ENCODE measurements at regions not wholly inside any gene's neighbourhood (a gene's known extent, or its start where the extent isn't known, plus 50 kb on each side); places are given as distances from the start of the nearest gene placed in this dataset.
"Not testable (repeated sequence)": the region's sequence is repeated elsewhere in the genome, so short reads cannot be mapped to it uniquely, and the experiment has no call there.

DNA sequence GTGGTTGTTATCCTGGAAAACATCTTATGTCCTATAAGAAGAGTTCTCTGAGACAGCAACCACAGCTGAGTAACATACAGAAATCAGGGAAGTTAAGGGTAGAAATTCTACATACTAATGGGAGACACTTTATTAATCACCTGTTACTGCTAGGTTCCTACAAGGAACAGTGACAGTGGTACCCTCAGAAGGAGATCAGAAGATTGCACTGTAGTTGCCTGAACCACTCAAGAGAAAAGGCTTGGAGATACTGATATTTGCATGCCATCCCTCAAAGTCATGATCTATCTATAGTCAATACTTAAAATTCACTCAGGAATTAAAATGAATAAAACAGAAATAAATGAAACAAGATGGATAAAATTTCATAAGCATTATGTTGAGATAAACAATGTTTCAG, 136.0 kb downstream of the LMLN start:
- no peak for DNase-seq (ENCODE audit: low read depth)

DNA sequence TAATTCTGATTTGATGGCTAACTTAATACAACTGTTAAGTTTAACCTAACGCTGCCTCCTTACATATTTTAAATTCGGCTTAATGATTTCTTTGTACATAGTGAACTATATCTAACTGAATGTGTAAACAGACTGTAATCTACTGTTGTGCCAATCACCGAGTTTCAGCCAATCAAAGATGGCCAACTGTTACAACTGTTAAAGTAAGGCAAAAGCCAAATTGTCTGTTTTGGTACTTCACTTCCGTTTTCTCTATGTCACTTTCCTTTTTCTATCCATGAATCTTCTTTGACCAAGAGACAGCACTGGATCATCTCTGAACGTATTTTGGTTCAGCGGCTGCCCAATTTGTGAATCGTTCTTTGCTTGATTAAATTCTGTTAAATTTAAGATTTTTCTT, 137.0 kb downstream of the LMLN start:
- DNase-seq (ENCODE audit: low read depth): no peak

DNA sequence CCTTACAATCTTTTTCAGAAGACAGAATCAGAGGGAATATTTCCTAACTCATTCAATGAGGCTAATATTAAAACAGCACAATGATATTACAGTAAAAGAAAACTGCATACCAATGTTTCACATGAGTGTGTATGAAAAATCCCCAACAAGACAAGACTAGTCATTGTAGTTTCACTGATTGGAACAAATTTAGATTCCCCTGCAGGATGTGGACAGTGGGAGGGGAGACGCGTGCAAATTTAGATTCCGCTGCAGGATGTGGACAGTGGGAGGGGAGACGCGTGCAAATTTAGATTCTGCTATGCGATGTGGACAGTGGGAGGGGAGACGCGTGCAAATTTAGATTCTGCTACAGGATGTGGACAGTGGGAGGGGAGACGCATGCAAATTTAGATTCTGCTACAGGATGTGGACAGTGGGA, 138.7 kb downstream of the LMLN start:
- not testable (repeated sequence) for DNase-seq (ENCODE audit: low read depth)

DNA sequence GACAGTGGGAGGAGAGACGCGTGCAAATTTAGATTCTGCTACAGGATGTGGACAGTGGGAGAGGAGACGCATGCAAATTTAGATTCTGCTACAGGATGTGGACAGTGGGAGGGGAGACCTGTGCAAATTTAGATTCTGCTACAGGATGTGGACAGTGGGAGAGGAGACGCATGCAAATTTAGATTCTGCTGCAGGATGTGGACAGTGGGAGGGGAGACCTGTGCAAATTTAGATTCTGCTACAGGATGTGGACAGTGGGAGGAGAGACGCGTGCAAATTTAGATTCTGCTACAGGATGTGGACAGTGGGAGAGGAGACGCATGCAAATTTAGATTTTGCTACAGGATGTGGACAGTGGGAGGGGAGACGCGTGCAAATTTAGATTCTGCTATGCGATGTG, 143.1 kb downstream of the LMLN start:
- DNase-seq (ENCODE audit: low read depth): not testable (repeated sequence)

DNA sequence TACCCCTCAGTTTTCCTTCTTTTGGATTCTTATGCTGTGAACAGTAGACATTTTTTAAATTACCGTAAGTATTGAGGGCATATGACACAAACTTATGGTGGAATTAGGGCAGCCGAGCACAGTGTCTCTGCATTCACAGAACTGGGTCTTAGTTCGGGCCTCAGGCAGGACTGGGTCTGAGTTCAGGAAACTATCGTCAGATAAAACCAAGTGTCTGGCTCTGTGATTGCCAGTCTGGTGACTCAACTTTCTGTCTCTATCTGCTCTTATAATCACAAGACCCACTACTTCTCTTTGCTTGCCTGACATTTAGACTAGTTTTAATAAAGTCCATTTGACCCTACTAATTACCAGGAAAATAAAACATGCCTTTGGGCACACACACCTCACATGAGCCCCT, 146.2 kb downstream of the LMLN start:
- no peak for DNase-seq (ENCODE audit: low read depth)

DNA sequence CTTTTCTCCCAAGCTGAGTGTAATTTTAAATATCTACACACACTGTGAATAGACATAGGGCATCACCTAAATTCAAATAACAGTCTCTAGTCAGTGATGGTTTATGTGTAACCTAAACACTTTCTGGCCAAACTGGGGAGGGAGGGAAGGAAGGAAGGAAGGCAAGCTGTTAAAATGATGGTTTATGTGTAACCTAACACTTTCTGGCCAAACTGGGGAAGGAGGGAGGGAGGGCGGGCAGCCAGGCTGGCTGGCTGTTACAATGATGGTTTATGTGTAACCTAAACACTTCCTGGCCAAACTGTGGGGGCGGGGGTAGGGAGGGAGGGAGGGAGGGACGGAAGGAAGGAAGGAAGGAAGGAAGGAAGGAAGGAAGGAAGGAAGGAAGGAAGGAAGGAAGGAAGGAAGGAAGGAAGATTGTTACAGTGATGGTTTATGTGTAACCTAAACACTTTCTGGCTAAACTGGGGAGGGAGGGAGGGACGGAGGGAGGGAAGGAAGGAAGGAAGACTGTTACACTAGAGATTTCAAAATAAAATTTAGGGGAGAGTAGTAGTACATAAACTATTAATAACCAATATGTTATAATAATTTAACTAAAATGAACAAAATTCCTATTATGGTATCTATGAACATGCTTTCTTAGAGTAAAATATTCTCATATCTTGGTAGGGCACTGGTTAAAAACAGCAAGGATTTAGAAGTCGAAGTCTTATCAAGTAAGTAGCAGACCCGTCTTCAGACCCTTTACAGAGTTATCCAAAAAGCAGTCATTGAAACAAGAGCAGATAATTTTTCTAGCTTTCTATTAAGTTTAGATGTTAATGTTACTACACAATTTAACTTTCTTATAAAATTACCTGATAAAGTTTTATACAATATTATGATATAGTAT, 148.1 kb downstream of the LMLN start:
- DNase-seq (ENCODE audit: low read depth): peak; percentile 39

DNA sequence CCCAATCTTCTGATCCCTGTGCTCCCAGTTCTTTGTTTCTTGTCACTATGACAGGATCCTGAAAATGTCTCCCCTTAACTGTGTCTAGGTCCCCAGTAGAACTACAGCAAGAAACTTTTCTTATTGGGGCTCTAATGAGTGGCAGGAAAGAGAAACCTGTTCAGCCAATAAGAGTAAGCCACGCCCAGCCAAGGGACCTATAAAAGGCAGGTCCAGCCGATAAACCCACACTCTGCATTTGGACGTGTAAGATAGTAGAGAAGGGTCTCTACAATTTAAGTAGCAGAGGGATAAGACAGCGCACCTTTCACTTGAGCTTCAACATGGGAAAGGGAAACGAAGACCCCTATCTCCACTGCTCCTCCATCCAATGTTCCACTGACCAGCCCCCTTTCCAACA, 149.9 kb downstream of the LMLN start:
- DNase-seq (ENCODE audit: low read depth): no peak

DNA sequence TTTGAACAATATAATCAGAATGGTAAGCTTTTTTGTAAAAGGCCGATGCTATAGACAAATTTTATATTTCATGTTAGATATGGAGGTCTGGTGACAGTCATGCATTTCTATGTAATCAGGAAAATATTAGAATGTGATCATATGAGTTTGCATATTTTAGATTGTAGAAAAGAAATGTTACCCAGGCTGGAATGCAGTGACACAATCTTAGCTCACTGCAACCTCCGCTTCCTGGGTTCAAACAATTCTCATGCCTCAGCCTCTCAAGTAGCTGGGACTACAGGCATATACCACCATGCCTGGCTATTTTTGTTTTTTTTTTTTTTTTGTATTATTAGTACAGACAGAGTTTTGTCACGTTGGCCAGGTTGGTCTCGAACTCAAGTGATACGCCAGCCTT, 152.0 kb downstream of the LMLN start:
- DNase-seq (ENCODE audit: low read depth): peak; percentile 36

DNA sequence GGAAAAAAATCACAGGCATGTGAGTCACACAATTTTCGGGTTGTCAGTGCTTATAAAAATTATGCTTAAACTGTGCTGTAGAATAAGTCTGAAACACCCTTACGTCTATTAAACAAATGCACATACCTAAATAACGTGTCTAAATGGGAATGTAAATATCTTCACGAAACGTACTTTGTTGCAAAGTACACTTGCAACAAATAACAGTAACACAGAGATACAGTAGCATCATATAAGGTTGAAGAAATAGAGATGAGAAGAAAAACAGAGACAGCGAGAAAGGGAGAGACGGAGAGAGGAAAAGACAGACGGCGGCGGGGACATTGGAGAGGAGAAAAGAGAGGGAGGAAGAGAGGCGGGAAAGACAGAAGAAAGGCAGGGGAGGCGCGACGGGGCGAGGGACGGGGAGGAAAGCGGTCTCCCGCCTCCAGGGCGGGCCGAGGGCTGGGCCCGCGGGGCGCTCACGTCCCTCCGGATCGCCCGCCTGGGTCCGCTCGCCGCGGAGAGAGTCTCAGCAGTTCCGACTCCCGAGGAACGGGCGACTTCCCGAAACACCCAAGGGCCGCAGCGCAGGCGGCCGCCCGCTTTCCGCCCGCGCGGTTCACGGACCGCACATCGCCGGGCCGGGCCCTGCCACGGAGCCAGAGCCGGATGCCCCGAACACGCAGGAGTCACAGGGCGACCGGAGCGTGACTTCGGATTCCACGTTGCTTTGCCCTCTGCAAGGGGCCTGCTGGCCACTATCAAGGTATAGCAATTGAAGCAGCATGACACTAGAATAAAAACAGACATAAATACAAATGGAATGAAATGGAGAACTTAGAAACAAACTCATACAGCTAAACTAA, 153.4 kb downstream of the LMLN start:
- no peak for DNase-seq (ENCODE audit: low read depth)

DNA sequence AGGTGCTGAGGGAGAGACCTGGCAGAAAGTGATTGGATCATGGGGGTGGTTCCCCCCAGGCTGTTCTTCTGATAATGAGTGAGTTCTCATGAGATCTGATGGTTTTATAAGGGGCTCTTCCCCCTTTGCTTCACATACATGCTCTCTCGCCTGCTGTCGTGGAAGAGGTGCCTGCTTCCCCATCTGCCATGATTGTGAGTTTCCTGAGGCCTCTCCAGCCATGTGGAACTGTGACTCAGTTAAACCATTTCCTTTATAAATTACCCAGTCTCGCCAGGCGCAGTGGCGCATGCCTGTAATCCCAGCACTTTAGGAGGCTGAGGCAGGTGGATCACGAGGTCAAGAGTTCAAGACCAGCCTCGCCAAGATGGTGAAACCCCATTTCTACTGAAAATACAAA, 154.5 kb downstream of the LMLN start:
- not testable (repeated sequence) for DNase-seq (ENCODE audit: low read depth)

DNA sequence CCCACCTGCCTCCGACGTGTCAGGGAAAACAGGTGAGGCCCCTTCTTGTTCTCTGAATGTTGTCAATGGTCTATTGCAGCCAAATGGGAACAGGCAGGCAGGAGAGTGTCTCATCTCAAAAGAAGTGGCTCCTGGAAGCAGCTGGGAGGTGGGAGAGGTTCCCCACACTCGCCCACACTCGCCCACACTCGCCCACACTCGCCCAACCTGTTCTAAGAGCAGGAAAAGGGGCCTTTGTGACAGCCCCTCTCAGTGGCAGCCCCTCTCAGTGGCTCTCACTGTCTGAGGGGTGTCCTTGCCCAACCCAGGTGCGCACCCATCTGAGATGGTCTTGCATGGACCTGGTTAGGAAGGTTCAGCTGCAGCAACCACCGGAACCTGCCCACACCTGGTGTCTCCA, 162.2 kb downstream of the LMLN start:
- not testable (repeated sequence) for DNase-seq (ENCODE audit: low read depth)

DNA sequence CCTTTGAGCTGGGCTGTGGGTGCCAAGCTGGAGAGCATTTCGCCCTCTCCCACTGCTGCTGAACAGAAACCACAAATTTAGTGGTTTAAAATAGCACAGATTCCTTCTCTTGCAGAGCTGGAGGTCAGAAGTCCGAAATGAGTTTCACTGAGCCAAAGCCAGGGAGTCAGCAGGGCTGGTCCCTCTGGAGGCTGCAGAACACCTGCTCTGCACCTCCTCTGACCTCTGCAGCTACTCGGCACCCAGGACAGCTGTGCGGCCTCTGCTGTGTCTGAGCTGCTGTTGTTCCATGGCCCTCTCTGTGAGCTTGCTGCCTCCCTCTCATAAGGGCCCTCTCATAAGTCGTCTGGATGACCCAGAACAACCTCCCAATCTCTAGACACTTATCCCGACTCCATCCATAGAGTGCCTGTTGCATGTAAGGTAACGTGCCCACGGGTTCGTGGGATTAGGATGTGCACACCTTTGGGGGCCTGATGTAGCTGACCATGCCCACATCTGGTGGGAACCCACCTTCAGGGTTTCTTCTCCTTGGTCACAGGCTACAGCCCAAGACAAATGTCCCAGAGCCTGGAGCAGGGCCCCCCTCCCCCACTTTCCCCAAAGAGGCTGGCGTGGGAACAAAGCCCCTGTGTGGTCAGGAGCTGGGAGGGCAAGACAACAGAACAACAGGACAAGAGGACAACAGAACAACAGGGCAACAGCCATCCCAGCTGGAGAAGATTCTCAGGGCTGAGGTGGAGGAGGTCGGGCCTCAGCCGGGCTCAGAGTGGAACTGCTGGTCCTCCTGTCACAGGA, 177.2 kb downstream of the LMLN start:
- DNase-seq (ENCODE audit: low read depth): not testable (repeated sequence)

DNA sequence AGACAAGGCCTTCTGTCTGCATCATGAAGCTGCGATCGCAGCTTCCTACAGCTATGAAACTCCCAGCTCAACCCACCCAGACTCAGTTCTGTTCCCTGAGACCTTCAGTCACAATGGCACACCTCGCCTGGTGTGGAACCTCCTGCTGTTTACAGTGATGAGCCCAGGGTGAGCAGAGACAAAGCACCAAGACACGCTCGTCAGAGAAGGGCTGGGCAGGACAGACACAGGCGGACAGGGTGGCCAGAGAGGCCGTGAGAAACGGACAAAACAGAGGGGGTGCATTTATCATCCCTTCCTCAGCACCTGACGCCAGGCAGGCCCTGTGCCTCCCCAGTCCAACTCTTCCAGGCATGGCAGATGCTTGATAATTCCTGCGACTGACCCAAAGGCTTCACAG, 178.2 kb downstream of the LMLN start:
- not testable (repeated sequence) for DNase-seq (ENCODE audit: low read depth)

DNA sequence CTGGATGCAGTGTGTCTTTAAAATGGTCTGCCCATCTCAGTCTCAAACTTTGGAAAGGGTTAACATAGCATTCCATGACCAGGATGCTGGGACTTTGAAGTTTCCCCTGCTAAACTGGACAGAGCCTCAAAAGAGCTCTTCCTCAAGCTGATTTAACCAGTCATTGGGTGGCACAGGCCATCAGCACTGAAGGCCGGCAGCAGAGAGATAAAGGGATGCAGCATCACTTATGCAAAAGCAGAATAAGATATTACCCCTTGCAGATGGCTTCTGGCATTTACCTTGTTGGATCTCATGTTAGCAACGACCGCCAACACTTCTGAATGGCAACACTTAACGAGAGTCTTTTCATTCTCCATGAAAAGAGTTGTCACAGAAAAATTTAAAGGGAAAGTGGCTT, 179.0 kb downstream of the LMLN start:
- not testable (repeated sequence) for DNase-seq (ENCODE audit: low read depth)

DNA sequence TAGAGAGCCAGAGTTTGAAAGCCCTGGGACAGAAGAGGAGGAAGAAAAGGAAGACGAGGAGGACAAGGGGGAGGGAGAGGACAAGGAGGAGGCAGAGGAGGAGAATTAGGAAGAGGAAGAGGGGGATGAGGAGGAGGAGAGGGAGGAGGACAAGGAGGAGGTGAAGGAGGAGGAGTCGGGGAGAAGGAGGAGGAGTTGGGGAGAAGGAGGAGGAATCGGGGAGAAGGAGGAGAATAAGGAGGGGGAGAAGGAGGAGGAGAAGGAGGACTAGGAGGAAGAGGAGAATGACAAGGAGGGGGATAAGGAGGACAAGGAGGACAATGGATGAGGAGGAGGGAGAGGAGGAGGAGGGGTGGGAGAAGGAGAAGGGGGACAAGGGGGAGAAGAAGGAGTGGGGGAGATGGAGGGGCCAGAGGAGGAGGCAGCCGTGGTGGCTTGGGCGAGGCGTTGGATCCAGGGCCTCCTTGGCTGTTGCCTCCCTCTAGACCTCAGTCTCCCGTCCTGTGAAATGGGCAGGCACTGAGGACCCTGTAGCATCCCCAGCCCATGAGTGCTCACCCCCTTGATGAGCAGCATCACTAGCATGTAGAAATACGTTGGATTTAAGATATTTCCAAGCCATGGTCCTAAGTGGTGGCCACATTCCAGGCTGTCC, 179.6 kb downstream of the LMLN start:
- DNase-seq (ENCODE audit: low read depth): not testable (repeated sequence)

DNA sequence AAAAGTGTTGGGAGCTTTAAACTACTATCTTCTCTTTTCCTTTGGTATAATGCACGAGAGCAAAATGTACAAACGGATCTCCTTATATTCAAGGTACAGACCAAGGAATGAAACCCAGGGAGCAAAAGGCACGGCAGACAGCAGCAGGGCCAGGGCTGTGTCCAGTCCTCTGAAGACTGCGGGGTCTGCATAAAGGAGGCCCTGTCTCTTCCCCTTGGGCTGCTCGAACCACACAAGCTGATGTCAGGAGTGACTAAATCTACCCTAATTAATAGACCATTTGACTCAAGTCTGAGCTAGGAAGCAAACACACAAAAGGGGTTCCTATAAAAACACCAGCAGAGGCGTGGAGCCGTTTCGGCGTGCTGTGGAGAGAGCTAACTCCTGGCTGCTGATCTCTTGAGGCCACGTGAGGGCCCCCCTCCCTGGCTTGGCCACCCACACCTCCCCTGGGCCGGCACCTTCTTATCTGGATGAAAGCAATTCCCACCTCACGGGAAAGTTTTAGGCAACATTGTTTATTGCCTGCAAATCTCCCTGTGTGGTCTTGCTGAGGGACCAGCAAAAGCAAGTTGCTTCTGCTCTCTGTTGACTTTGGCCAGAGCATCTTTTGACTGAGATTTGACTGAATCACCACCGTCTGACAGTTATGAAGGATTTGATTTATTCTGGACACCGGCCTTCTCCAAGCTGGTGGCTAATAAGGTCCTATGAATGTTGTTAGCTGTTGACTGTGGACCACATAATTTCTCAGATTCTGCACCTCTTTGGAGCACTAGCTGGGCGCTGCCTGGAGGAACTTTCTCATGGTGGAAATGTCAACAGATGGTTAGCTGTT, 183.5 kb downstream of the LMLN start:
- DNase-seq (ENCODE audit: low read depth): not testable (repeated sequence)

DNA sequence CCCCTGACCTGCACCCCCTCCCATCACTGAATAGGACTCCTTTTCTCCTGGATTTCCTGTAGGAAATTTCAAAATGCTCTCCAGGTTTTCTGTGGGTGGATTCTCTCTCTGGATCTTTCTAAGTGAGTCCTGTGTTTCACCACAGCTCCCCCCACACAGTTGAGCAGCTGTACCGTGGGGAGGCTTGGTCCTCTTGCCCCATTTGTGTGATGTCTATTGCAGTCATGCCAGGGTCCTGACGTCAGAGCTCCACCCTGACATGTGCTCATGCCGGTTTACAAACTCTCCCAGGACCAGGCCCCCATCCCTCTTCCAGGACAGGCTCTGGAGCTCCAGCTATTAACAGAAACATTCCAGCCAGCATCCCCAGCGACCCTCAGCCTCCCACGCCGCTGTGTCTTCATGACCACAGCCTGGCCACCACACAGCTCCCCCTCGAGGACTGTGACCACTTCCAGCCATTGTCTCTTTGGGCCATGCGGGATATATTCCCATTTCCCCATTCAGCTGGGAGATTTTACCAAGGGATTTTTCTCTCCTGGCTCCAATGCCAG, 185.3 kb downstream of the LMLN start:
- not testable (repeated sequence) for DNase-seq (ENCODE audit: low read depth)

DNA sequence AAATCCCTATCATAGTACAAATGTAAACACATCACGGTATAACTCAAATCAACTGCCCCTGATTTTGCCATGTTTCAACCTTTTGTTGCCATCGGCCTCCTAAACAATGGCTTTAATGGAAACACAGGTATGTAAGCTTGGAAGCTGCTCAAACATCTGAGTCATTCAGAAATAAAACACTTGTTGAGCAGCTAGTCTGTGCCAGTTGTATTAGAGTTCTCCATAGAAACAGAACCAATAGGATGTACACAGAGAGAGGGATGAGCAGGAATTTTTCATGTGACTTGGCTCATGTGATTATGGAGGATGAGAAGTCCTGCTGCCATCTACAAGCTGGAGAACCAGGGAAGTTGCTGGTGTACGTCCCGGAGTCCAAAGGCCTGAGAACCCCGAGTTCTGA, 186.1 kb downstream of the LMLN start:
- DNase-seq (ENCODE audit: low read depth): peak; percentile 50

DNA sequence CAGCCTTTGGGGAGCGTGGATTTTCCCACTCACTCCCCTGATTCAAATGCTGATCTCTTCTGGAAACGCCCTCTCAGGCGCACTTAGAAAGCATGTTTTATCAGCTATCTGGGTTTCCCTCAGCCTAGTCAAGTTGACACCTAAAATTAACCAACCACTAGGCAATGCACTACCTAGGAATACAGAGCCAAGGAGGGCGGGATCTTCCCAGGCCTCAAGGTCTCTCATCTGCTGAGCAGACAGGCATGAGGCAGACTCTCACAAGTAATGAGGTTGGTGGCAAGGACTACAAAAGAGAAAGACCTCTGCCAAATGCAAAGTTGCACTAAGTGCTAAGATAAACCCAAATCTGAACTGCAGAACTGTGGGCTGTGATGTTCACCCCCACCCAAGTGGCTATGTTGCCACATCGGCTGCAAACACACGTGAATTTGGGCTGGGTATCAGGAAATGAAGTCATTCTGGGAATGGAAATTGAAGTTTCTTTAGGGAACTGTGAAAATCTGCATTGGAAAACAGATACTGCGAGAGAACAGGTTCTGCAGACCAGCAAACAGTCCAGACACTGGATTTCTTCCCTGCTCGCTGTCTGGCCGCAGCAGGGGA, 186.6 kb downstream of the LMLN start:
- not testable (repeated sequence) for DNase-seq (ENCODE audit: low read depth)

Measured in HT1080 (cell line).